H9 (cell line): ENCODE measurements at regions not wholly inside any gene's neighbourhood (a gene's known extent, or its start where the extent isn't known, plus 50 kb on each side); places are given as distances from the start of the nearest gene placed in this dataset.

Experiments
- DNase-seq: peaks from one replicate; pipeline ENCODE4 v3.0.0-alpha.2; 2017
- H2AFZ ChIP-seq: one replicate; pipeline ENCODE4 v1.6.1; 2013; ENCODE audit warnings: mild to moderate bottlenecking, low read length, control low read depth, moderate library complexity
- H2AK5ac ChIP-seq: 2 replicates; pipeline ENCODE4 v1.6.1; 2013; ENCODE audit warnings: low read length, control low read depth, mixed read lengths; ENCODE audit not compliant: insufficient read length
- H2BK120ac ChIP-seq: one replicate; pipeline ENCODE4 v1.6.1; 2013; ENCODE audit warnings: low read depth, mild to moderate bottlenecking, low read length, control low read depth, inconsistent platforms; ENCODE audit not compliant: poor library complexity, severe bottlenecking
- H2BK12ac ChIP-seq: 2 replicates; pipeline ENCODE4 v1.6.1; 2013; ENCODE audit warnings: low read length, control low read depth, mixed read lengths, low read depth; ENCODE audit not compliant: insufficient read length
- H2BK15ac ChIP-seq: 2 replicates; pipeline ENCODE4 v1.6.1; 2013; ENCODE audit warnings: low read depth, low read length, control low read depth
- H2BK20ac ChIP-seq: one replicate; pipeline ENCODE4 v1.6.1; 2013; ENCODE audit warnings: low read depth, mild to moderate bottlenecking, low read length, control low read depth, inconsistent platforms; ENCODE audit not compliant: poor library complexity, severe bottlenecking
- H2BK5ac ChIP-seq: 2 replicates; pipeline ENCODE4 v1.6.1; 2013; ENCODE audit warnings: low read length, control low read depth, mixed read lengths; ENCODE audit not compliant: insufficient read length
- H3K14ac ChIP-seq: 2 replicates; pipeline ENCODE4 v1.6.1; 2013; ENCODE audit warnings: low read length, control low read depth; ENCODE audit not compliant: insufficient read depth
- H3K18ac ChIP-seq: 2 replicates; pipeline ENCODE4 v1.6.1; 2013; ENCODE audit warnings: low read depth, mild to moderate bottlenecking, mixed read lengths, low read length, control low read depth; ENCODE audit not compliant: insufficient read length
- H3K23ac ChIP-seq: 2 replicates; pipeline ENCODE4 v1.6.1; 2013; ENCODE audit warnings: low read length, control low read depth, mixed read lengths, low read depth; ENCODE audit not compliant: insufficient read length
- H3K23me2 ChIP-seq: 2 replicates; pipeline ENCODE4 v1.6.1; 2013; ENCODE audit warnings: low read depth, mild to moderate bottlenecking, mixed read lengths, low read length, control low read depth; ENCODE audit not compliant: insufficient read length, poor library complexity, severe bottlenecking
- H3K27ac ChIP-seq: 2 replicates; pipeline ENCODE4 v1.5.1; 2013; ENCODE audit warnings: low read length, control low read depth, mixed read lengths, low read depth; ENCODE audit not compliant: insufficient read length
- H3K27me3 ChIP-seq: 2 replicates; pipeline ENCODE4 v1.6.1; 2013; ENCODE audit warnings: low read length, control low read depth, inconsistent platforms; ENCODE audit not compliant: insufficient read depth
- H3K4ac ChIP-seq: 2 replicates; pipeline ENCODE4 v1.6.1; 2013; ENCODE audit warnings: low read depth, mild to moderate bottlenecking, control low read depth, inconsistent platforms, low read length, moderate library complexity
- H3K4me1 ChIP-seq: 2 replicates; pipeline ENCODE4 v1.6.1; 2013; ENCODE audit warnings: low read length, control low read depth, inconsistent platforms; ENCODE audit not compliant: insufficient read depth
- H3K4me2 ChIP-seq: 2 replicates; pipeline ENCODE4 v1.6.1; 2013; ENCODE audit warnings: low read length, control low read depth, mixed read lengths; ENCODE audit not compliant: insufficient read length, insufficient read depth
- H3K56ac ChIP-seq: 2 replicates; pipeline ENCODE4 v1.6.1; 2013; ENCODE audit warnings: low read depth, mild to moderate bottlenecking, mixed read lengths, low read length, control low read depth; ENCODE audit not compliant: insufficient read length
- H3K79me1 ChIP-seq: 2 replicates; pipeline ENCODE4 v1.6.1; 2013; ENCODE audit warnings: low read depth, mild to moderate bottlenecking, moderate library complexity, low read length, control low read depth, inconsistent platforms; ENCODE audit not compliant: insufficient read depth, poor library complexity, severe bottlenecking
- H3K79me2 ChIP-seq: 2 replicates; pipeline ENCODE4 v1.6.1; 2013; ENCODE audit warnings: low read length, control low read depth, inconsistent platforms; ENCODE audit not compliant: insufficient read depth
- H3K9ac ChIP-seq: 2 replicates; pipeline ENCODE4 v1.6.1; 2013; ENCODE audit warnings: low read length, control low read depth, mixed read lengths; ENCODE audit not compliant: insufficient read length; ENCODE audit errors: extremely low read depth
- H3K9me3 ChIP-seq: one replicate; pipeline ENCODE4 v1.6.1; 2013; ENCODE audit warnings: low read depth, low read length, inconsistent platforms; ENCODE audit not compliant: control insufficient read depth
- H3T11ph ChIP-seq: one replicate; pipeline ENCODE4 v1.6.1; 2013; ENCODE audit warnings: mild to moderate bottlenecking, low read length, control low read depth, inconsistent platforms
- H4K20me1 ChIP-seq: one replicate; pipeline ENCODE4 v1.6.1; 2013; ENCODE audit not compliant: control insufficient read depth, insufficient read length, insufficient read depth
- H4K5ac ChIP-seq: 2 replicates; pipeline ENCODE4 v1.6.1; 2013; ENCODE audit warnings: low read depth, mild to moderate bottlenecking, mixed read lengths, low read length, control low read depth; ENCODE audit not compliant: insufficient read length
- H4K8ac ChIP-seq: replicated peaks from 2 replicates; pipeline ENCODE4 v1.6.1; 2013; ENCODE audit warnings: low read length, control low read depth, mixed read lengths, low read depth; ENCODE audit not compliant: insufficient read length
- H4K91ac ChIP-seq: 2 replicates; pipeline ENCODE4 v1.6.1; 2013; ENCODE audit warnings: low read depth, mild to moderate bottlenecking, moderate library complexity, mixed read lengths, low read length, control low read depth; ENCODE audit not compliant: insufficient read length
- H3K27ac Mint-ChIP-seq, 3 experiments: 2 replicates in 2 of 3; 3 replicates in 1 of 3; pipeline ENCODE4 v1.8.0; 2020 to 2021; ENCODE audit warnings: mixed read lengths in 3 of 3, mild to moderate bottlenecking in 1 of 3, moderate library complexity in 1 of 3
- H3K27me3 Mint-ChIP-seq: 2 replicates; pipeline ENCODE4 v1.8.0; 2021; ENCODE audit warnings: low read depth, mild to moderate bottlenecking, moderate library complexity, mixed read lengths
- H3K36me3 Mint-ChIP-seq, 3 experiments: 2 replicates in 2 of 3; 3 replicates in 1 of 3; pipeline ENCODE4 v1.8.0; 2020 to 2021; ENCODE audit warnings: low read depth in 3 of 3, mixed read lengths in 3 of 3; ENCODE audit not compliant: insufficient read depth in 1 of 3
- H3K4me1 Mint-ChIP-seq, 2 experiments: 2 replicates each; pipeline ENCODE4 v1.8.0; 2020; ENCODE audit warnings: mixed read lengths in 2 of 2
- H3K4me3 Mint-ChIP-seq, 2 experiments: 2 replicates in 1 of 2; 3 replicates in 1 of 2; pipeline ENCODE4 v1.8.0; 2020 to 2021; ENCODE audit warnings: mild to moderate bottlenecking in 2 of 2, mixed read lengths in 2 of 2, moderate library complexity in 1 of 2
- H3K9me3 Mint-ChIP-seq, 2 experiments: 2 replicates in 1 of 2; 3 replicates in 1 of 2; pipeline ENCODE4 v1.8.0; 2020; ENCODE audit warnings: mild to moderate bottlenecking in 2 of 2, mixed read lengths in 2 of 2, moderate library complexity in 1 of 2
- TF ChIP-seq, protein P1 (sequence below): fragments of 200-600 bp; sonication (generic); conservative IDR thresholded peaks from 3 replicates; pipeline ENCODE4 v1.8.0; 2021; ENCODE audit warnings: antibody characterized with exemption, mild to moderate bottlenecking

DNA sequence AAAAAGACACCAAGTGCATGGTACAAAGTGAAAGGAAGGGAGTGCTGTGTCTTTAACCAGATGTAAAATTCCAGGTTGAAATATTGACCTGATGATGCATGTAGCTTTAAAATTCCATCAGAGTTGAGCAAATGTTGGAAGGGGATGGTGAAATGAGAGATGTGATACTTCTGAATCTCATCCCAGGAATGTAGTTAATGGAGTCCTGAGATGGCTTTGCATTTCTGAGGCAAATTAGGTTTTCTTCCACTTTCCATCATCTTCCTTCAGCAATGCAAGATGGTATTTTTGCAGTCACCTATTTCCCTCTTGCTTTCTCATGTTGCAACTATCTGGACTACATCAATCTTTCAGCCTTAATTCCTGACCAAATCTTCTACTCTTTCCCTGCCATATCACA lies 194.1 kb upstream of the MIR17HG start:
- Histone ChIP-seq H3K4me1 (peaks cover 10% of the 10 kb centered on the region), H3K14ac (no peak overlapping the region), H2BK120ac (no peak overlapping the region), H4K8ac (no peak overlapping the region), H4K5ac (no peak overlapping the region), H3T11ph (no peak overlapping the region), H2BK5ac (no peak overlapping the region), H3K79me2 (no peaks in the 10 kb centered on the region), H3K79me1 (no peaks in the 10 kb centered on the region), H3K9me3 (no peaks in the 10 kb centered on the region), H3K27ac (no peak overlapping the region), H4K91ac (no peak overlapping the region), H2BK15ac (no peak overlapping the region), H3K4ac (no peak overlapping the region), H3K56ac (no peak overlapping the region), H3K27me3 (no peaks in the 10 kb centered on the region), H2BK20ac (no peak overlapping the region), H3K23ac (no peak overlapping the region), H2BK12ac (no peak overlapping the region), H3K23me2 (no peaks in the 10 kb centered on the region), H3K4me2 (no peak overlapping the region), H4K20me1 (no peaks in the 10 kb centered on the region), H2AFZ (no peak overlapping the region), H3K9ac (no peak overlapping the region), H3K18ac (no peak overlapping the region), H2AK5ac (no peak overlapping the region)
- Mint-ChIP-seq H3K4me3 (no peak overlapping the region), H3K9me3 (peaks cover 0 to 3% of the 10 kb centered on the region in 2 experiments; a peak in 1 of 5 replicates), H3K4me1 (peaks cover 16 to 21% of the 10 kb centered on the region in 2 experiments), H3K27me3 (no peaks in the 10 kb centered on the region), H3K27ac (no peak overlapping the region; a peak in 1 of 7 replicates), H3K36me3 (no peaks in the 10 kb centered on the region)
- TF ChIP-seq, protein P1, sequence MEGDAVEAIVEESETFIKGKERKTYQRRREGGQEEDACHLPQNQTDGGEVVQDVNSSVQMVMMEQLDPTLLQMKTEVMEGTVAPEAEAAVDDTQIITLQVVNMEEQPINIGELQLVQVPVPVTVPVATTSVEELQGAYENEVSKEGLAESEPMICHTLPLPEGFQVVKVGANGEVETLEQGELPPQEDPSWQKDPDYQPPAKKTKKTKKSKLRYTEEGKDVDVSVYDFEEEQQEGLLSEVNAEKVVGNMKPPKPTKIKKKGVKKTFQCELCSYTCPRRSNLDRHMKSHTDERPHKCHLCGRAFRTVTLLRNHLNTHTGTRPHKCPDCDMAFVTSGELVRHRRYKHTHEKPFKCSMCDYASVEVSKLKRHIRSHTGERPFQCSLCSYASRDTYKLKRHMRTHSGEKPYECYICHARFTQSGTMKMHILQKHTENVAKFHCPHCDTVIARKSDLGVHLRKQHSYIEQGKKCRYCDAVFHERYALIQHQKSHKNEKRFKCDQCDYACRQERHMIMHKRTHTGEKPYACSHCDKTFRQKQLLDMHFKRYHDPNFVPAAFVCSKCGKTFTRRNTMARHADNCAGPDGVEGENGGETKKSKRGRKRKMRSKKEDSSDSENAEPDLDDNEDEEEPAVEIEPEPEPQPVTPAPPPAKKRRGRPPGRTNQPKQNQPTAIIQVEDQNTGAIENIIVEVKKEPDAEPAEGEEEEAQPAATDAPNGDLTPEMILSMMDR, result no peak
- no peak for DNase-seq
